ENCODE measurements at regions not wholly inside any gene's neighbourhood (a gene's known extent, or its start where the extent isn't known, plus 50 kb on each side); places are given as distances from the start of the nearest gene placed in this dataset.

GRCh38 chr4:23631255-23631950 is 258.4 kb downstream of the PPARGC1A start:
- 62% methylated on average over 1 of the region's 4 CpGs for WGBS (ENCODE audit: insufficient coverage)
- Histone ChIP-seq H3K27ac (ENCODE audit: low read length) (no peak overlapping the region), H3K36me3 (ENCODE audit: control insufficient read depth, insufficient read depth, low read length) (no peaks in the 10 kb centered on the region), H3K4me3 (ENCODE audit: low read length) (no peak overlapping the region), H3K4me1 (ENCODE audit: control insufficient read depth, insufficient read depth, low read length) (no peaks in the 10 kb centered on the region), H3K27me3 (ENCODE audit: control insufficient read depth, insufficient read depth, low read length) (no peaks in the 10 kb centered on the region), H3K9me3 (ENCODE audit: control insufficient read depth, insufficient read depth, low read length) (peaks cover 2% of the 10 kb centered on the region)
- Mint-ChIP-seq H3K4me1 (no peaks in the 10 kb centered on the region), H3K27ac (no peak overlapping the region), H3K4me3 (no peak overlapping the region), H3K27me3 (ENCODE audit: low read depth in 2 of 2) (no peaks in the 10 kb centered on the region), H3K9me3 (peaks cover 10 to 11% of the 10 kb centered on the region in 2 donors), H3K36me3 (no peaks in the 10 kb centered on the region)
- ATAC-seq (no peak), DNase-seq (no peak)
- TF ChIP-seq, protein P1, sequence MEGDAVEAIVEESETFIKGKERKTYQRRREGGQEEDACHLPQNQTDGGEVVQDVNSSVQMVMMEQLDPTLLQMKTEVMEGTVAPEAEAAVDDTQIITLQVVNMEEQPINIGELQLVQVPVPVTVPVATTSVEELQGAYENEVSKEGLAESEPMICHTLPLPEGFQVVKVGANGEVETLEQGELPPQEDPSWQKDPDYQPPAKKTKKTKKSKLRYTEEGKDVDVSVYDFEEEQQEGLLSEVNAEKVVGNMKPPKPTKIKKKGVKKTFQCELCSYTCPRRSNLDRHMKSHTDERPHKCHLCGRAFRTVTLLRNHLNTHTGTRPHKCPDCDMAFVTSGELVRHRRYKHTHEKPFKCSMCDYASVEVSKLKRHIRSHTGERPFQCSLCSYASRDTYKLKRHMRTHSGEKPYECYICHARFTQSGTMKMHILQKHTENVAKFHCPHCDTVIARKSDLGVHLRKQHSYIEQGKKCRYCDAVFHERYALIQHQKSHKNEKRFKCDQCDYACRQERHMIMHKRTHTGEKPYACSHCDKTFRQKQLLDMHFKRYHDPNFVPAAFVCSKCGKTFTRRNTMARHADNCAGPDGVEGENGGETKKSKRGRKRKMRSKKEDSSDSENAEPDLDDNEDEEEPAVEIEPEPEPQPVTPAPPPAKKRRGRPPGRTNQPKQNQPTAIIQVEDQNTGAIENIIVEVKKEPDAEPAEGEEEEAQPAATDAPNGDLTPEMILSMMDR (IDR thresholded peaks at IDR 0.05) = no peak
- intact Hi-C loops (cut with micrococcal nuclease) = no loop called here

GRCh38 chr4:23630110-23630509 is 259.7 kb downstream of the PPARGC1A start:
- H3K27ac ChIP-seq (ENCODE audit: low read length) = no peak overlapping the region
- Mint-ChIP-seq H3K27ac (no peak overlapping the region), H3K9me3 (peaks cover 9% of the 10 kb centered on the region in 2 donors), H3K4me3 (no peak overlapping the region), H3K4me1 (no peaks in the 10 kb centered on the region), H3K27me3 (ENCODE audit: low read depth in 2 of 2) (no peaks in the 10 kb centered on the region), H3K36me3 (no peaks in the 10 kb centered on the region)
- TF ChIP-seq, protein P1 (IDR thresholded peaks at IDR 0.05) = no peak
- DNase-seq (no peak), ATAC-seq (no peak)
- peaks cover 2% of the 10 kb centered on the region for H3K9me3 ChIP-seq (ENCODE audit: control insufficient read depth, insufficient read depth, low read length)
- no peak overlapping the region for H3K4me3 ChIP-seq (ENCODE audit: low read length)
- no peaks in the 10 kb centered on the region for H3K27me3 ChIP-seq (ENCODE audit: control insufficient read depth, insufficient read depth, low read length)
- no peaks in the 10 kb centered on the region for H3K36me3 ChIP-seq (ENCODE audit: control insufficient read depth, insufficient read depth, low read length)
- H3K4me1 ChIP-seq (ENCODE audit: control insufficient read depth, insufficient read depth, low read length) = no peaks in the 10 kb centered on the region
- intact Hi-C loops (cut with micrococcal nuclease) = no loop called here

GRCh38 chr4:23629421-23629820 is 260.4 kb downstream of the PPARGC1A start:
- Histone ChIP-seq H3K4me3 (ENCODE audit: low read length) (no peak overlapping the region), H3K4me1 (ENCODE audit: control insufficient read depth, insufficient read depth, low read length) (no peaks in the 10 kb centered on the region), H3K36me3 (ENCODE audit: control insufficient read depth, insufficient read depth, low read length) (no peaks in the 10 kb centered on the region), H3K27me3 (ENCODE audit: control insufficient read depth, insufficient read depth, low read length) (no peaks in the 10 kb centered on the region), H3K9me3 (ENCODE audit: control insufficient read depth, insufficient read depth, low read length) (peaks cover 2% of the 10 kb centered on the region), H3K27ac (ENCODE audit: low read length) (no peak overlapping the region)
- TF ChIP-seq, protein P1 (IDR thresholded peaks at IDR 0.05) = no peak
- H3K4me1 Mint-ChIP-seq = no peaks in the 10 kb centered on the region
- H3K36me3 Mint-ChIP-seq = peaks cover 3% of the 10 kb centered on the region
- no peak overlapping the region for H3K27ac Mint-ChIP-seq
- 25% methylated on average over 1 of the region's 2 CpGs for WGBS (ENCODE audit: insufficient coverage)
- H3K4me3 Mint-ChIP-seq = no peak overlapping the region
- ATAC-seq (no peak), DNase-seq (no peak)
- intact Hi-C loops (cut with micrococcal nuclease) = no loop called here
- peaks cover 9 to 11% of the 10 kb centered on the region in 2 donors for H3K9me3 Mint-ChIP-seq
- no peaks in the 10 kb centered on the region for H3K27me3 Mint-ChIP-seq (ENCODE audit: low read depth in 2 of 2)

DNA sequence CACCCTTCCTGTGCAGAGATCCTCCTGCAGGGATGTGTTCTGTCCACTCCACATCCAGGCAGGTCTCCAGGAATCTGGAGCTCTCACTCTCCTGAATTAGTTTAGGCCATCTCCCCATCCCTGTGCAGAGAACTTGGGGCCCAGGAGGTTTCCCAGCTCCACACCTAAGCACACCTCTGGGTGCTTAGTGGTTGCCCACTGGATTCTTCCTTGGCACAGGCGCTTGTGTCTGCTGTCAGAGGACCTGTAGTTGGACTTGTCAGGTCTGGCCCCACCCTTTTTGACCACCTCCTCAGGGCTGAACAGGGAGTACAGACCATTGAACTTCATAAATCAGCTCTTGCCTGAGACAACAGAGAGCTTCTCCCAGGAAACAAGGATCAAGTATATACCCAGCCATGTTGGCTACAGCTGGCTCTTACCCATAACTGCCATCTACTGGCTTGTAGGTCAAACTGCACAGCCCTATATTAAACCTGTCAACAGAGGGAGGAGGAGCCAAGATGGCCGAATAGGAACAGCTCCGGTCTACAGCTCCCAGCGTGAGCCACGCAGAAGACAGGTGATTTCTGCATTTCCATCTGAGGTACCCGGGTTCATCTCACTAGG is 275.5 kb downstream of the PPARGC1A start:
- H3K9me3 Mint-ChIP-seq = peaks cover 3% of the 10 kb centered on the region in 2 donors
- Histone ChIP-seq H3K27me3 (ENCODE audit: control insufficient read depth, insufficient read depth, low read length) (no peaks in the 10 kb centered on the region), H3K9me3 (ENCODE audit: control insufficient read depth, insufficient read depth, low read length) (peaks cover 3% of the 10 kb centered on the region), H3K27ac (ENCODE audit: low read length) (no peak overlapping the region), H3K36me3 (ENCODE audit: control insufficient read depth, insufficient read depth, low read length) (no peaks in the 10 kb centered on the region), H3K4me1 (ENCODE audit: control insufficient read depth, insufficient read depth, low read length) (no peaks in the 10 kb centered on the region), H3K4me3 (ENCODE audit: low read length) (no peak overlapping the region)
- TF ChIP-seq, protein P1 (IDR thresholded peaks at IDR 0.05) = no peak
- 75% methylated on average over 1 of the region's 6 CpGs for WGBS (ENCODE audit: insufficient coverage)
- H3K36me3 Mint-ChIP-seq = no peaks in the 10 kb centered on the region
- intact Hi-C loops (cut with micrococcal nuclease) = no loop called here
- no peak overlapping the region for H3K4me3 Mint-ChIP-seq
- H3K4me1 Mint-ChIP-seq = no peaks in the 10 kb centered on the region
- no peaks in the 10 kb centered on the region for H3K27me3 Mint-ChIP-seq (ENCODE audit: low read depth in 2 of 2)
- no peak for DNase-seq
- no peak overlapping the region for H3K27ac Mint-ChIP-seq
- no peak for ATAC-seq

All from natural killer cell (primary cell).